B cell (primary cell): ENCODE measurements at regions not wholly inside any gene's neighbourhood (a gene's known extent, or its start where the extent isn't known, plus 50 kb on each side); places are given as distances from the start of the nearest gene placed in this dataset.

Experiments
- ATAC-seq: fragments of 200-7000 bp; cut with Tn5 transposase; one replicate; pipeline ENCODE4 v1.10.0; 2021; ENCODE audit warnings: low read depth, mild to moderate bottlenecking, moderate number of reproducible peaks, moderate library complexity
- CTCF ChIA-PET: fragments of 350-600 bp; sonication (Branson Sonifier 250); formaldehyde crosslinking; loops from one replicate; lab custom pipeline; 2021; ENCODE audit warnings: antibody characterized with exemption, inconsistent platforms; lab: Charles Lee
- POLR2A ChIA-PET: fragments of 350-600 bp; sonication (Branson Sonifier 250); formaldehyde crosslinking; loops from one replicate; lab custom pipeline; 2021; ENCODE audit warnings: antibody characterized with exemption; lab: Charles Lee
- DNase-seq: peaks from one replicate; pipeline ENCODE4 v3.0.0; 2013
- H2AFZ ChIP-seq: 2 replicates; pipeline ENCODE4 v1.6.1; 2012; ENCODE audit warnings: mild to moderate bottlenecking, low read depth, low read length; ENCODE audit not compliant: insufficient read depth, poor library complexity, severe bottlenecking
- H3K27ac ChIP-seq, 2 donors: 1 replicate in 1 of 2; 2 replicates in 1 of 2; pipeline ENCODE4 v1.5.1; 2012 to 2013; ENCODE audit warnings: low read length in 2 of 2, mild to moderate bottlenecking in 2 of 2, moderate library complexity in 1 of 2
- H3K27me3 ChIP-seq, 4 experiments: fragments of 200-600 bp in 1 of 4; sonication (generic) in 1 of 4; replicated peaks in 1 of 4; 1 replicate in 2 of 4; 2 replicates in 2 of 4; pipeline versions ENCODE4 v1.6.1 to v1.7.0; 2013 to 2016; ENCODE audit warnings: low read length in 3 of 4, mild to moderate bottlenecking in 2 of 4, mixed read lengths in 1 of 4, moderate library complexity in 1 of 4; ENCODE audit not compliant: insufficient read depth in 4 of 4, control insufficient read depth in 3 of 4; ENCODE audit errors: control extremely low read depth in 1 of 4
- H3K36me3 ChIP-seq, 2 experiments: replicated peaks in 1 of 2; 1 replicate in 1 of 2; 2 replicates in 1 of 2; pipeline versions ENCODE4 v1.6.1 to v1.7.1; 2013; ENCODE audit warnings: low read length in 1 of 2; ENCODE audit not compliant: insufficient read depth in 2 of 2, control insufficient read depth in 1 of 2; ENCODE audit errors: control extremely low read depth in 1 of 2, extremely low read depth in 1 of 2
- H3K4me1 ChIP-seq, 2 donors: fragments of 200-600 bp in 1 of 2; sonication (generic) in 1 of 2; 1 replicate in 1 of 2; 2 replicates in 1 of 2; pipeline versions ENCODE4 v1.5.1 to v1.6.1; 2013 to 2017; ENCODE audit warnings: low read length in 2 of 2; ENCODE audit not compliant: control insufficient read depth in 2 of 2, insufficient read depth in 2 of 2
- H3K4me2 ChIP-seq: replicated peaks from 2 replicates; pipeline ENCODE3; 2012; ENCODE audit warnings: mild to moderate bottlenecking, low read depth, low read length; ENCODE audit not compliant: poor library complexity, severe bottlenecking
- H3K4me3 ChIP-seq, 5 experiments: fragments of 200-600 bp in 1 of 5; sonication (generic) in 1 of 5; 1 replicate in 3 of 5; 2 replicates in 2 of 5; pipeline versions ENCODE4 v1.5.1 to v1.7.0; 2011 to 2016; ENCODE audit warnings: low read length in 4 of 5, mild to moderate bottlenecking in 4 of 5, low read depth in 2 of 5, control low read depth in 1 of 5, moderate library complexity in 1 of 5; ENCODE audit not compliant: insufficient read depth in 1 of 5; ENCODE audit errors: control extremely low read depth in 1 of 5, extremely low read depth in 1 of 5
- H3K79me2 ChIP-seq: fragments of 200-600 bp; sonication (generic); one replicate; pipeline ENCODE4 v1.6.0; 2016; ENCODE audit warnings: low read length; ENCODE audit not compliant: control insufficient read depth, insufficient read depth
- H3K9ac ChIP-seq: fragments of 200-600 bp; sonication (generic); 2 replicates; pipeline ENCODE4 v1.6.1; 2017; ENCODE audit warnings: mild to moderate bottlenecking, low read length, moderate library complexity
- H3K9me3 ChIP-seq, 3 donors: one replicate each; pipeline versions ENCODE4 v1.6.1 to v1.7.1; 2013; ENCODE audit warnings: low read length in 2 of 3; ENCODE audit not compliant: control insufficient read depth in 2 of 3, insufficient read depth in 1 of 3; ENCODE audit errors: control extremely low read depth in 1 of 3
- H4K20me1 ChIP-seq: 2 replicates; pipeline ENCODE4 v1.6.0; 2012; ENCODE audit warnings: mild to moderate bottlenecking, low read length; ENCODE audit not compliant: insufficient read depth, control insufficient read depth, poor library complexity, severe bottlenecking
- H3K27ac Mint-ChIP-seq: one replicate; pipeline ENCODE4 v1.8.0; 2021; ENCODE audit warnings: mixed read lengths
- H3K27me3 Mint-ChIP-seq: one replicate; pipeline ENCODE4 v1.8.0; 2021; ENCODE audit warnings: mixed read lengths
- H3K4me1 Mint-ChIP-seq: one replicate; pipeline ENCODE4 v1.8.0; 2021; ENCODE audit warnings: mixed read lengths
- H3K4me3 Mint-ChIP-seq: one replicate; pipeline ENCODE4 v1.8.0; 2021; ENCODE audit warnings: mixed read lengths
- H3K9me3 Mint-ChIP-seq: one replicate; pipeline ENCODE4 v1.8.0; 2022; ENCODE audit warnings: mixed read lengths; ENCODE audit not compliant: insufficient read depth
- EZH2 ChIP-seq: IDR thresholded peaks from 2 replicates; pipeline ENCODE4 v1.6.1; 2012; ENCODE audit warnings: borderline replicate concordance, low read depth, mild to moderate bottlenecking, moderate library complexity, low read length; ENCODE audit not compliant: insufficient read depth, poor library complexity, severe bottlenecking
- WGBS: methylation state at CpG from one replicate; pipeline ENCODE4 v1.1.5; 2013; ENCODE audit warnings: missing lambda C conversion rate; ENCODE audit not compliant: insufficient coverage; 5-methylcytosine and 5-hydroxymethylcytosine counted together
- intact Hi-C: fragments of 100-400 bp; cut with micrococcal nuclease; formaldehyde crosslinking; loops from one replicate; pipeline ENCODE4 v1.10.0; 2022
- TF ChIP-seq, protein P1 (sequence below): fragments of 200-600 bp; IDR thresholded peaks from one replicate; pipeline ENCODE4 v1.8.0; 2022; ENCODE audit warnings: antibody characterized with exemption, mild to moderate bottlenecking

DNA sequence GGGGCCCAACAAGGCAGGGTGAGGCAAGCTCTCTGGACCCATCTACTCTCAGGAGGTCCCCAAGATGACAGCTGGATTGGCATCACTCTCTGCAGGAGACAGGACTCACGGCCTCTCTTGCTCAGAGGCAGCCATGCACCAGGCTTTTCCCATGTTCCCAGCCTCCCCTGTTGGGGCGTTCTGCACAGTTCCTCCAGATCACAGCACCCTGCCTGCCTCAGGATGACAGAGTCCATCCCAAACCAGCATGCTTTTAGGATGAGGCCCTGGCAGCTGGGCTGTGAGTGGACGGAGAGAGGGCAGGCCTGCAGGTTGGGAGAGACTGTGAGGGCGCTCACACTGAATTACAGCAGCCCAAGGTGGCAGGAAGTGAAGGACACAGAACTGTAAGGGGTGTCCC is 143.2 kb upstream of the MLN start:
- POLR2A ChIA-PET: no interaction called here
- no peaks in the 10 kb centered on the region for H4K20me1 ChIP-seq
- WGBS: 91% methylated on average over 4 of the region's 4 CpGs
- no peak overlapping the region for H3K4me2 ChIP-seq
- Mint-ChIP-seq H3K27ac (no peak overlapping the region), H3K27me3 (peaks cover 12% of the 10 kb centered on the region), H3K9me3 (no peaks in the 10 kb centered on the region), H3K4me3 (no peak overlapping the region), H3K4me1 (no peaks in the 10 kb centered on the region)
- CTCF ChIA-PET: no interaction called here
- H3K4me3 ChIP-seq: no peak overlapping the region
- no peaks in the 10 kb centered on the region for H3K36me3 ChIP-seq
- H2AFZ ChIP-seq: no peak overlapping the region
- no peak for ATAC-seq
- H3K9me3 ChIP-seq: peaks cover 0 to 6% (median 0%) of the 10 kb centered on the region in 3 donors
- no peaks in the 10 kb centered on the region for H3K79me2 ChIP-seq
- H3K27me3 ChIP-seq: peaks cover 0 to 6% (median 0%) of the 10 kb centered on the region in 4 experiments
- no peak overlapping the region for H3K27ac ChIP-seq
- intact Hi-C loops: no loop called here
- no peak for DNase-seq
- no peaks in the 10 kb centered on the region for H3K4me1 ChIP-seq
- no peak for TF ChIP-seq EZH2
- TF ChIP-seq, protein P1, sequence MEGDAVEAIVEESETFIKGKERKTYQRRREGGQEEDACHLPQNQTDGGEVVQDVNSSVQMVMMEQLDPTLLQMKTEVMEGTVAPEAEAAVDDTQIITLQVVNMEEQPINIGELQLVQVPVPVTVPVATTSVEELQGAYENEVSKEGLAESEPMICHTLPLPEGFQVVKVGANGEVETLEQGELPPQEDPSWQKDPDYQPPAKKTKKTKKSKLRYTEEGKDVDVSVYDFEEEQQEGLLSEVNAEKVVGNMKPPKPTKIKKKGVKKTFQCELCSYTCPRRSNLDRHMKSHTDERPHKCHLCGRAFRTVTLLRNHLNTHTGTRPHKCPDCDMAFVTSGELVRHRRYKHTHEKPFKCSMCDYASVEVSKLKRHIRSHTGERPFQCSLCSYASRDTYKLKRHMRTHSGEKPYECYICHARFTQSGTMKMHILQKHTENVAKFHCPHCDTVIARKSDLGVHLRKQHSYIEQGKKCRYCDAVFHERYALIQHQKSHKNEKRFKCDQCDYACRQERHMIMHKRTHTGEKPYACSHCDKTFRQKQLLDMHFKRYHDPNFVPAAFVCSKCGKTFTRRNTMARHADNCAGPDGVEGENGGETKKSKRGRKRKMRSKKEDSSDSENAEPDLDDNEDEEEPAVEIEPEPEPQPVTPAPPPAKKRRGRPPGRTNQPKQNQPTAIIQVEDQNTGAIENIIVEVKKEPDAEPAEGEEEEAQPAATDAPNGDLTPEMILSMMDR: no peak
- no peak overlapping the region for H3K9ac ChIP-seq

DNA sequence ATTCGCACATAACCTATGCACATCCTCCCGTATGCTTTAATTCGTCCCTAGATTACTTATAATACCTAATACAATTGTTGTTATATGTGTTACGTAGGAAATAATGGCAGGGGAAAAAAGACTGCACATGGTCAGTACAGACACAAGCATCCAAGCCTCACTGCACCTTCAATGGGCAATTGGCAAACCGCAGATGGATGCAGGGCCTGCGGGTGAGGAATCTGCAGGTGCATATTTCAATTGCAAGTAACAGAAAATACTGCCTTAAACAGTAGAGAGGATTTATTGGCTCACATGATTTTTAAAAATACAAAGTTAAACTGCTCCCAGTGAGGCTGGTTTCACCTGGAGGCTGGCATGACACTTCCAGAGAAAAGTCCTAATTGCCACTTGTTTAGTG is 142.1 kb upstream of the MLN start:
- intact Hi-C loops: no loop called here
- Histone ChIP-seq H3K4me2 (no peak overlapping the region), H4K20me1 (no peaks in the 10 kb centered on the region), H3K4me3 (no peak overlapping the region), H3K4me1 (no peaks in the 10 kb centered on the region), H2AFZ (no peak overlapping the region), H3K27ac (no peak overlapping the region), H3K9me3 (peaks cover 0 to 5% (median 0%) of the 10 kb centered on the region in 3 donors), H3K36me3 (no peaks in the 10 kb centered on the region), H3K79me2 (no peaks in the 10 kb centered on the region), H3K9ac (no peak overlapping the region), H3K27me3 (peaks cover 0 to 4% (median 0%) of the 10 kb centered on the region in 4 experiments)
- DNase-seq (no peak), ATAC-seq (no peak)
- ChIA-PET POLR2A (no interaction called here), CTCF (no interaction called here)
- H3K27ac Mint-ChIP-seq: no peak overlapping the region
- no CpG with 5 or more reads among the region's 6 CpGs for WGBS
- TF ChIP-seq, protein P1: no peak
- TF ChIP-seq EZH2: no peak
- peaks cover 15% of the 10 kb centered on the region for H3K27me3 Mint-ChIP-seq
- no peaks in the 10 kb centered on the region for H3K9me3 Mint-ChIP-seq
- no peaks in the 10 kb centered on the region for H3K4me1 Mint-ChIP-seq
- H3K4me3 Mint-ChIP-seq: no peak overlapping the region
